ENCODE measurements at regions not wholly inside any gene's neighbourhood (a gene's known extent, or its start where the extent isn't known, plus 50 kb on each side); places are given as distances from the start of the nearest gene placed in this dataset.

DNA sequence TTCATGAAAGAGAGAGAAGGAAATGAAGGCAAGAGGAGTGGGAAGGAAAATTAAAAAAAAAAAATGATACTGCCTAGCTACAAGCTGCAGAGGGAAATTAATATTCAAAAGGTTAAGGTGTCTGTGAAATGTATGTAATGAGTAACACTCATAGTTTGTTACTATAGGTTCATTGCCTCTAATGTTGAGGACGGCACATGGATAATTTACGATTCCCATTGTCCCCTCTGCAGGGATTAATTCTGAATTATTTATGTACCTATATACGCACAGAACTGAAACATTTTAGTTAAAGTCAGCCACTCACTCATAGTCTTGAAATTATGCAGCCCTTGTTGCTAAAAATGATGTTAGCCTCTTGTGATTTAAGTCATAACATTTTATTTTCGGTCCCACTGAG lies 869.1 kb downstream of the NR2F1-AS1 start:
- no peak for TF ChIP-seq GATA2 (IDR thresholded peaks at IDR 0.05; ENCODE audit: low read depth, low read length)
- TF ChIP-seq GATA3 (IDR thresholded peaks at IDR 0.05; ENCODE audit: low read depth, low read length): no peak
